ENCODE measurements at regions not wholly inside any gene's neighbourhood (a gene's known extent, or its start where the extent isn't known, plus 50 kb on each side); places are given as distances from the start of the nearest gene placed in this dataset.
"Not testable (repeated sequence)": the region's sequence is repeated elsewhere in the genome, so short reads cannot be mapped to it uniquely, and the experiment has no call there.

DNA sequence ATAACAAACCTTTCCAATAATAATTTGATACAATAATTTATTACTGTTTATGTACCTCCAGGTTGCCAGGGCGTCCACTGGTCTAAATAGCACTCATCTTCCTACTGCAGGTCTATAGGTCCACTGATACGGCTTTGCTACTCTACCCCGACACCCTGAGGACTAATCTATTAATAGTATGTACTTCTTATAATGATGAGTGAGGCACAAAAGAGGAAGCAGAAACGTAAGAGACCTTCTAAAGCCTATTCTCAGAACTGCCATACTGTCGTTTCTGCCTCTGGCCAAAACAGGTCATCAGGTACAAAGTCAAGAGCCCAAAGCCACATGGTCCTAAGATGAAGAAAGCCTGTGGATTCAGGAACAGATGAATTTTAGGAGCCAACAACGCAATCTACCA is 163.2 kb upstream of the GRM7 start:
- 66 to 70% methylated on average over 6 of the region's 6 CpGs for WGBS, 2 donors
- Histone ChIP-seq H3K27me3 (no peaks in the 10 kb centered on the region), H3K4me1 (no peaks in the 10 kb centered on the region), H3K9me3 (no peaks in the 10 kb centered on the region), H3K27ac (no peak overlapping the region), H3K36me3 (no peaks in the 10 kb centered on the region), H3K4me3 (no peak overlapping the region)
- no peak for DNase-seq
- intact Hi-C loops (cut with DNase I), result no loop called here
- TF ChIP-seq EP300 (IDR thresholded peaks at IDR 0.05) (no peak), POLR2AphosphoS5 (IDR thresholded peaks at IDR 0.05) (no peak), POLR2A (IDR thresholded peaks at IDR 0.05) (no peak)
- TF ChIP-seq, protein P1, sequence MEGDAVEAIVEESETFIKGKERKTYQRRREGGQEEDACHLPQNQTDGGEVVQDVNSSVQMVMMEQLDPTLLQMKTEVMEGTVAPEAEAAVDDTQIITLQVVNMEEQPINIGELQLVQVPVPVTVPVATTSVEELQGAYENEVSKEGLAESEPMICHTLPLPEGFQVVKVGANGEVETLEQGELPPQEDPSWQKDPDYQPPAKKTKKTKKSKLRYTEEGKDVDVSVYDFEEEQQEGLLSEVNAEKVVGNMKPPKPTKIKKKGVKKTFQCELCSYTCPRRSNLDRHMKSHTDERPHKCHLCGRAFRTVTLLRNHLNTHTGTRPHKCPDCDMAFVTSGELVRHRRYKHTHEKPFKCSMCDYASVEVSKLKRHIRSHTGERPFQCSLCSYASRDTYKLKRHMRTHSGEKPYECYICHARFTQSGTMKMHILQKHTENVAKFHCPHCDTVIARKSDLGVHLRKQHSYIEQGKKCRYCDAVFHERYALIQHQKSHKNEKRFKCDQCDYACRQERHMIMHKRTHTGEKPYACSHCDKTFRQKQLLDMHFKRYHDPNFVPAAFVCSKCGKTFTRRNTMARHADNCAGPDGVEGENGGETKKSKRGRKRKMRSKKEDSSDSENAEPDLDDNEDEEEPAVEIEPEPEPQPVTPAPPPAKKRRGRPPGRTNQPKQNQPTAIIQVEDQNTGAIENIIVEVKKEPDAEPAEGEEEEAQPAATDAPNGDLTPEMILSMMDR (IDR thresholded peaks at IDR 0.05), result no peak

DNA sequence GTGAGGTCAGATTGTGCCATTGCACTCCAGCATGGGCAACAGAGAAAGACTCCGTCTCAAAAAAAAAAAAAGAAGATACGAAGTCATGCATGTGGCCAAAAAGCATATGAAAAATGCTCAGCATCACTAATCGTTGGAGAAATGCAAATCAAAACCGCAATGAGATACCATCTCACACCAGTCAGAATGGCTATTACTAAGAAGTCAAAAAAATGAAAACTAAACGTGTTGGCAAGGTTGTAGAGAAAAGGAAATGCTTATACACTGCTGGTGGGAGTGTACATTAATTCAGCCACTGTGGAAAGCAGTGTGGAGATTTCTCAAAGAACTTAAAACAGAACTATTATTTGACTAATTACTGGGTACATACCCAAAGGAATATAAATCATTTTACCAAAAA is 156.1 kb upstream of the GRM7 start:
- H3K4me1 ChIP-seq; H3K36me3 ChIP-seq; DNase-seq; intact Hi-C loops (cut with DNase I); H3K27me3 ChIP-seq; H3K4me3 ChIP-seq; H3K27ac ChIP-seq; H3K9me3 ChIP-seq: not testable (repeated sequence)
- 72 to 73% methylated on average over 5 of the region's 5 CpGs for WGBS, 2 donors

DNA sequence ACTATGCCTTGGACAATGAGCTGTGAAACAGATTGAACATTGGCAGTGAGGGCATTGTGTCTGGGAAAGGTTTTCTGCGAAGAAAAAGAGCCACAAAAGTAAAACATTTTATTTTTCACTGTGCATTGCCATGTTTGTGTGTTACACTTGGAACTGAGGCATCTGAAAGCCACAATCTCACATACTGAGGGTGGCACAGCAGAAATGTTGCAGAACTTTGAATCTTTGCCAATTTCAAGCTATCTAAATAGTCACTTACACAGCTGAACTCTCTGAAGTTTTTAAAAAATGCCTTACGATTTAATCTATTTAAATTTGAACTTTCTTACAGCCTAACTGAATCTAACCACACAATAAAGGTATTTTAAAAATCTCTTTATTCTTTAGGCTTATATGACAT is 154.1 kb upstream of the GRM7 start:
- 42 to 47% methylated on average over 2 of the region's 2 CpGs for WGBS, 2 donors
- no peak overlapping the region for H3K4me3 ChIP-seq
- DNase-seq, result no peak
- H3K9me3 ChIP-seq, result no peaks in the 10 kb centered on the region
- intact Hi-C loops (cut with DNase I), result no loop called here
- H3K27me3 ChIP-seq, result no peaks in the 10 kb centered on the region
- H3K36me3 ChIP-seq, result no peaks in the 10 kb centered on the region
- H3K4me1 ChIP-seq, result no peaks in the 10 kb centered on the region
- H3K27ac ChIP-seq, result no peak overlapping the region
- TF ChIP-seq POLR2AphosphoS5 (IDR thresholded peaks at IDR 0.05), result no peak
- TF ChIP-seq EP300 (IDR thresholded peaks at IDR 0.05), result no peak
- no peak for TF ChIP-seq POLR2A (IDR thresholded peaks at IDR 0.05)
- TF ChIP-seq, protein P1 (IDR thresholded peaks at IDR 0.05), result no peak

DNA sequence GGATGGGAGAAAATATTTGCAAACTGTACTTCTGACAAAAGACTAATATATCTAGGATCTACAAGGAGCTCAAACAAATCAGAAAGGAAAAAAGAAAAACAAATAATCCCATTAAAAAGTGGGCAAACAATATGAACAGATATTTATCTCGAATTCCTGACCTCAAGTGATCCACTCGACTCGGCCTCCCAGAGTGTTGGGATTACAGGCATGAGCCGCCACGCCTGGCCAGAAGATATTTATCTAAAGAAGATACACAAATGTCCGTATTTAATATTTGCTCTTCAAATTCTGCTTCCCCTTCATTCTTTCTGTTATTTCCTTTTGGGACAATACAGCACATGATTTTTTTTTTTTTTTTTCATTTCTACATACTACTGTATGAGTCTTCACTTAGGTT is 151.7 kb upstream of the GRM7 start:
- no peaks in the 10 kb centered on the region for H3K27me3 ChIP-seq
- no peak for DNase-seq
- no peaks in the 10 kb centered on the region for H3K4me1 ChIP-seq
- intact Hi-C loops (cut with DNase I), result no loop called here
- TF ChIP-seq EP300 (IDR thresholded peaks at IDR 0.05), result no peak
- no peak for TF ChIP-seq POLR2AphosphoS5 (IDR thresholded peaks at IDR 0.05)
- TF ChIP-seq, protein P1 (IDR thresholded peaks at IDR 0.05), result no peak
- no peak for TF ChIP-seq POLR2A (IDR thresholded peaks at IDR 0.05)
- H3K36me3 ChIP-seq, result no peaks in the 10 kb centered on the region
- H3K4me3 ChIP-seq, result no peak overlapping the region
- H3K9me3 ChIP-seq, result no peaks in the 10 kb centered on the region
- H3K27ac ChIP-seq, result no peak overlapping the region
- 83 to 86% methylated on average over 6 of the region's 6 CpGs for WGBS, 2 donors

DNA sequence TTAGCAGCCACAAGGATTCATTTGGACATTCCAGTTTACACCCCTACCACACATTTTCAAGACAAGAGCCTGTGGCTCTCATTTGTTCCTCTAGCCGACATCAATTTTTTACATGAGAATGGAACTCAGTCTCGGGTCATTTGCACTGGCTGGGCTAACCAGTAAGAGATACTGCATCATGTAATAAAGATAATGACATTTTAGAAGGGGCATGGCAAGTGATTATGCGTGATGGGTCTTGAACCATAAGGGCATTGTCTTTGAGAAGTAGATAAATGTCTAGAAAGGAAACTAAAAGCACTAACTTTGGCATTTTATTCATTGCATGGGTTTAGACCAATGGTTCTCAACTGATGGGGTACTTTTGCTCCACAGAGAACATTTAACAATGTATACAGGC is 146.0 kb upstream of the GRM7 start:
- no peaks in the 10 kb centered on the region for H3K36me3 ChIP-seq
- no peaks in the 10 kb centered on the region for H3K4me1 ChIP-seq
- no peak overlapping the region for H3K27ac ChIP-seq

More for the DNA sequence above, 146.0 kb upstream of the GRM7 start:
- H3K9me3 ChIP-seq, result no peaks in the 10 kb centered on the region
- no peaks in the 10 kb centered on the region for H3K27me3 ChIP-seq
- intact Hi-C loops (cut with DNase I), result no loop called here
- TF ChIP-seq EP300 (IDR thresholded peaks at IDR 0.05) (no peak), POLR2A (IDR thresholded peaks at IDR 0.05) (no peak), POLR2AphosphoS5 (IDR thresholded peaks at IDR 0.05) (no peak)
- TF ChIP-seq, protein P1 (IDR thresholded peaks at IDR 0.05), result no peak
- no peak overlapping the region for H3K4me3 ChIP-seq
- DNase-seq, result no peak
- 90 to 97% methylated on average over 3 of the region's 3 CpGs for WGBS, 2 donors
